ENCODE measurements at regions not wholly inside any gene's neighbourhood (a gene's known extent, or its start where the extent isn't known, plus 50 kb on each side); places are given as distances from the start of the nearest gene placed in this dataset.

DNA sequence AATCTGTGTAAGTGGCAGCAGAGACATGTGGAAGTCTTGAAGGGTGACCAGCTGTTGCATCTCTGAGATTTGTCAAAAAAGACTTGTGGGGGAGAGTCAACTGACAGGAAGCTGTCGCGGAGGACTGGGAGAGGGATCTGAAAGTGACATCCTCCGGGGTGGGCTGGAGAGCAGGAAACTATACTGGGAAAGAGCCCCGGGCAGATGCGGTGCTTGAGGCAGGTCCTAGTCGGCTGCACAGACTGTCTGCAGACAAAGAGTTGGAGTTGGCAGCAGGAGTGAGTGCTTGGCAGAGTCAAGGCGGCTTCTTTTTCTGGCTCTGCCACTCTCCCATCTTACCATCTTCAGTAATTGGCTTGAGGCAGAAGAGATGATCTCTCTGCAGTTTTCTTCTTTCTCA lies 294.0 kb upstream of the C1orf87 start:
- no peak overlapping the region for H3K4me3 ChIP-seq (replicated peaks; ENCODE audit: low read depth, low read length)
- no peak for DNase-seq (ENCODE audit: extremely low read depth, low read depth)
- TF ChIP-seq CTCF (IDR thresholded peaks at IDR 0.05; ENCODE audit: low read depth, low read length, missing control alignments): no peak

DNA sequence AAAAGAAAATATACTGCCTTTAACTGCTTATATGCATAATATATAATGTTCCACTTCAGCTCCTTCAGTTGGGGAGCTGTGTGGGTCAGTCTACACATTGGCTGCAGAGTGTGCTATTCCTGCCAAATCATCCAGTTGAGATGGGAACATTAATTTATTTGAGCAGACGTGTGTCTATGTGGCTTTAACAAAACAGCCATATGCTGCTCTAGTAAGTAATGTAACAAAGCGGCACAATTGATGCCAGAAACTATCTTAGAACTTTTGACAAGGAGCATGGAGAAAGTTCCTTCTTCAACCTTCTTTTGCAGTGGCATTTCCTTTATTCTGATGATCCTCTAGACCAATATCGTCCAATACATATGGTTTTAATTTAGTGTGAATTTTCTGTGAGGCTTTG lies 285.9 kb upstream of the C1orf87 start:
- no peak for DNase-seq (ENCODE audit: extremely low read depth, low read depth)
- TF ChIP-seq CTCF (IDR thresholded peaks at IDR 0.05; ENCODE audit: low read depth, low read length, missing control alignments): no peak
- no peak overlapping the region for H3K4me3 ChIP-seq (replicated peaks; ENCODE audit: low read depth, low read length)

GRCh38 chr1:60350531-60350930 lies 277.0 kb upstream of the C1orf87 start:
- no peak for DNase-seq (ENCODE audit: extremely low read depth, low read depth)
- TF ChIP-seq CTCF (IDR thresholded peaks at IDR 0.05; ENCODE audit: low read depth, low read length, missing control alignments): no peak
- no peak overlapping the region for H3K4me3 ChIP-seq (replicated peaks; ENCODE audit: low read depth, low read length)

DNA sequence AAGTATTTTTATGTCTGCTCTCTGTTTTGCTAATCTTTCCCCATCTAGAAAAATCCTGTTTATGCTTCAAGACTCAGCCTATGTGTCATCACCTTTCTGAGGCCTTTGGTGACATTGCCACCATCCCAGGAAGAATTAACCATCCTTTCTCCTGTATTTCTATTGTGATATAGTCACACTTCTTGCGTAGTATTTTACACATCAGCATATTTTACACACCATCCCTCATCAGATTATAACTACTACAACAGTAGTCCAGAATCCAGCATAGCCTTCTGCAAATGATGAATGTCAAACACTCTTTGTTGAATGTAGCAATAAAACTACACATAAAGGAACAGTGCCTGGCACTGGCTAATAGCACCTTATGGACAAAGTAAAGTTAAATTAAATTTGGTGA lies 275.3 kb upstream of the C1orf87 start:
- no peak overlapping the region for H3K4me3 ChIP-seq (replicated peaks; ENCODE audit: low read depth, low read length)
- no peak for DNase-seq (ENCODE audit: extremely low read depth, low read depth)
- no peak for TF ChIP-seq CTCF (IDR thresholded peaks at IDR 0.05; ENCODE audit: low read depth, low read length, missing control alignments)

DNA sequence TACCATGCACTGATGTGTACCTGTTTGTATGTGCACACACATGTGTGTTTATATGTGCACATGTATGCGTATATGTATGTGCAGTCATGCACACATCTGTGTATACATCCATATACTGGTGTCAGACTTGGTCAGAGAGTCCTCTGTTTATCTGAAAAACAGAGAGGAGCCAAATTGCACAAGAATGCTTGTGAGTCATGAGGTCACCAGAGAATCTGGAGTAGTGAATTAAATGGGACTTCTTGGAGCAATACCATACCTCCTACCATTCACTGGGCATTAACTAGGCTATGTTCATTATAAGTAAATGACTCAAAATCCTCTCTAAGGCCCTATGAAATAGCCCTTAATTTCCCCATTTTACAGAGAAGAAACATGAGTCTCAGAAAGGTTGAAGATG lies 272.1 kb upstream of the C1orf87 start:
- no peak overlapping the region for H3K4me3 ChIP-seq (replicated peaks; ENCODE audit: low read depth, low read length)
- DNase-seq (ENCODE audit: extremely low read depth, low read depth): no peak
- no peak for TF ChIP-seq CTCF (IDR thresholded peaks at IDR 0.05; ENCODE audit: low read depth, low read length, missing control alignments)

DNA sequence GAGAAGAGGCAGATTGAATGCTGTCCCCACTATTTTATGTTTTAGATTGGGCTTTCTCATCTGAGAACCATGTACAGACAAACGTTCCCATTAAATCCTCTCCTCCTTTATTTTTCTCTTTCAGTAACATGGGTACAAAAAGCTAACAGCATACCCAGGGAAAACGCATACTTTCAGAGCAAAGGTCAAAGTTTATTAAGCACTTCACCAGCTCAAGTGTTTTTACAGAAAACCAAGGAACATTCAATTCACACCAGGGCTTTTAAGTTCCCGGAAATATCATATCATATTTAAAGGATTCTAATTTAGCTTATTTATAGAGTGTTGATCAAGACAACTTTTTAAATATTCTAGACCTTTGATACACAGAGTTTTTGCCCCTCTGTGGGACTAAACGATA lies 271.5 kb upstream of the C1orf87 start:
- TF ChIP-seq CTCF (IDR thresholded peaks at IDR 0.05; ENCODE audit: low read depth, low read length, missing control alignments): no peak
- DNase-seq (ENCODE audit: extremely low read depth, low read depth): no peak
- H3K4me3 ChIP-seq (replicated peaks; ENCODE audit: low read depth, low read length): no peak overlapping the region

GRCh38 chr1:60343736-60344135 lies 270.2 kb upstream of the C1orf87 start:
- TF ChIP-seq CTCF (IDR thresholded peaks at IDR 0.05; ENCODE audit: low read depth, low read length, missing control alignments): no peak
- DNase-seq (ENCODE audit: extremely low read depth, low read depth): no peak
- no peak overlapping the region for H3K4me3 ChIP-seq (replicated peaks; ENCODE audit: low read depth, low read length)

Data from HFF-Myc (cell line).